WTC11 (cell line): ENCODE measurements at regions not wholly inside any gene's neighbourhood (a gene's known extent, or its start where the extent isn't known, plus 50 kb on each side); places are given as distances from the start of the nearest gene placed in this dataset.

ENCODE experiments used
- ATAC-seq: fragments of 200-7000 bp; cut with Tn5 transposase; 2 replicates; pipeline ENCODE4 v1.10.0; 2021; ENCODE audit warnings: mild to moderate bottlenecking, moderate library complexity
- CTCF ChIA-PET: fragments of 300-600 bp; sonication (Branson Sonifier 250); formaldehyde crosslinking; loops from one replicate; lab custom pipeline; 2021; ENCODE audit warnings: antibody characterized with exemption; lab: Charles Lee
- POLR2A ChIA-PET: fragments of 350-600 bp; sonication (Branson Sonifier 250); formaldehyde crosslinking; loops from one replicate; lab custom pipeline; 2021; ENCODE audit warnings: antibody characterized with exemption; lab: Charles Lee
- DNase-seq: peaks from one replicate; pipeline ENCODE4 v3.0.0; 2021; ENCODE audit warnings: low spot score
- H3K27ac Mint-ChIP-seq: 2 replicates; pipeline ENCODE4 v1.8.0; 2021; ENCODE audit warnings: mixed read lengths
- H3K27me3 Mint-ChIP-seq: 2 replicates; pipeline ENCODE4 v1.8.0; 2021; ENCODE audit warnings: low read depth, mild to moderate bottlenecking, moderate library complexity, mixed read lengths
- H3K36me3 Mint-ChIP-seq: 2 replicates; pipeline ENCODE4 v1.8.0; 2021; ENCODE audit warnings: mixed read lengths
- H3K4me1 Mint-ChIP-seq: 2 replicates; pipeline ENCODE4 v1.8.0; 2022; ENCODE audit warnings: mixed read lengths
- H3K4me3 Mint-ChIP-seq: 2 replicates; pipeline ENCODE4 v1.8.0; 2021; ENCODE audit warnings: mild to moderate bottlenecking, moderate library complexity, mixed read lengths
- H3K9me3 Mint-ChIP-seq: 2 replicates; pipeline ENCODE4 v1.8.0; 2021; ENCODE audit warnings: mixed read lengths
- EMX1 ChIP-seq: fragments of 250-450 bp; sonication (Bioruptor Pico); IDR thresholded peaks from 2 replicates; pipeline ENCODE4 v1.8.0; 2021; ENCODE audit warnings: mild to moderate bottlenecking
- ESRRA ChIP-seq: sonication (generic); formaldehyde crosslinking; IDR thresholded peaks from 2 replicates; pipeline ENCODE4 v1.8.1; 2022; ENCODE audit warnings: mild to moderate bottlenecking, missing genetic modification reagents, borderline replicate concordance
- ETV6 ChIP-seq: sonication (generic); formaldehyde crosslinking; IDR thresholded peaks from 2 replicates; pipeline ENCODE4 v1.8.1; 2022; ENCODE audit warnings: mild to moderate bottlenecking, missing genetic modification reagents
- FOXJ3 ChIP-seq: sonication (generic); formaldehyde crosslinking; IDR thresholded peaks from 2 replicates; pipeline ENCODE4 v1.9.0; 2021; ENCODE audit warnings: missing genetic modification reagents, mild to moderate bottlenecking, borderline replicate concordance
- FOXK1 ChIP-seq: sonication (generic); formaldehyde crosslinking; IDR thresholded peaks from 2 replicates; pipeline ENCODE4 v1.8.0; 2022; ENCODE audit warnings: mild to moderate bottlenecking, moderate library complexity, missing genetic modification reagents
- FOXP1 ChIP-seq: sonication (generic); formaldehyde crosslinking; IDR thresholded peaks from 2 replicates; pipeline ENCODE4 v1.8.0; 2022; ENCODE audit warnings: missing genetic modification reagents, mild to moderate bottlenecking, moderate library complexity, borderline replicate concordance
- HMGA2 ChIP-seq: fragments of 250-450 bp; sonication (Bioruptor Pico); IDR thresholded peaks from 2 replicates; pipeline ENCODE4 v1.4.0; 2021; ENCODE audit warnings: mild to moderate bottlenecking, moderate library complexity
- MXD4 ChIP-seq: fragments of 250-450 bp; sonication (Bioruptor Pico); IDR thresholded peaks from 2 replicates; pipeline ENCODE4 v1.8.0; 2021; ENCODE audit warnings: mild to moderate bottlenecking, moderate library complexity, borderline replicate concordance
- NR2C2 ChIP-seq: sonication (generic); formaldehyde crosslinking; IDR thresholded peaks from 2 replicates; pipeline ENCODE4 v1.8.0; 2022; ENCODE audit warnings: mild to moderate bottlenecking, missing genetic modification reagents
- RELA ChIP-seq: sonication (generic); formaldehyde crosslinking; IDR thresholded peaks from 2 replicates; pipeline ENCODE4 v1.8.1; 2022; ENCODE audit warnings: missing genetic modification reagents, mild to moderate bottlenecking, borderline replicate concordance
- RORB ChIP-seq: fragments of 250-450 bp; sonication (Bioruptor Pico); IDR thresholded peaks from 2 replicates; pipeline ENCODE4 v1.9.0; 2021; ENCODE audit warnings: mild to moderate bottlenecking
- TEAD1 ChIP-seq: sonication (generic); formaldehyde crosslinking; IDR thresholded peaks from 2 replicates; pipeline ENCODE4 v1.8.0; 2022; ENCODE audit warnings: mild to moderate bottlenecking, missing genetic modification reagents
- ZNF138 ChIP-seq: sonication (generic); formaldehyde crosslinking; conservative IDR thresholded peaks from 2 replicates; pipeline ENCODE4 v1.8.1; 2022; ENCODE audit warnings: mild to moderate bottlenecking, moderate library complexity, missing genetic modification reagents
- TF ChIP-seq, protein P1 (sequence below): fragments of 200-600 bp; IDR thresholded peaks from 2 replicates; pipeline ENCODE4 v1.8.0; 2022; ENCODE audit warnings: antibody characterized with exemption
- TF ChIP-seq, protein P2 (sequence below): sonication (generic); formaldehyde crosslinking; IDR thresholded peaks from 2 replicates; pipeline ENCODE4 v1.8.1; 2022; ENCODE audit warnings: mild to moderate bottlenecking, missing genetic modification reagents, moderate library complexity, borderline replicate concordance
- TF ChIP-seq, protein P3 (sequence below): sonication (generic); formaldehyde crosslinking; IDR thresholded peaks from 2 replicates; pipeline ENCODE4 v1.8.1; 2023; ENCODE audit warnings: mild to moderate bottlenecking, missing genetic modification reagents, moderate library complexity
- TF ChIP-seq, protein P4 (sequence below): sonication (generic); formaldehyde crosslinking; IDR thresholded peaks from 2 replicates; pipeline ENCODE4 v1.8.1; 2023; ENCODE audit warnings: mild to moderate bottlenecking, missing genetic modification reagents, borderline replicate concordance
- TF ChIP-seq, protein P5 (sequence below): fragments of 250-450 bp; sonication (Bioruptor Pico); conservative IDR thresholded peaks from 2 replicates; pipeline ENCODE4 v1.9.0; 2021; ENCODE audit warnings: mild to moderate bottlenecking
- TF ChIP-seq, protein P6 (sequence below): sonication (generic); formaldehyde crosslinking; IDR thresholded peaks from 2 replicates; pipeline ENCODE4 v1.8.0; 2023; ENCODE audit warnings: mild to moderate bottlenecking, missing genetic modification reagents
- TF ChIP-seq, protein P7 (sequence below): sonication (generic); formaldehyde crosslinking; IDR thresholded peaks from 2 replicates; pipeline ENCODE4 v1.8.0; 2022; ENCODE audit warnings: mild to moderate bottlenecking, missing genetic modification reagents

DNA sequence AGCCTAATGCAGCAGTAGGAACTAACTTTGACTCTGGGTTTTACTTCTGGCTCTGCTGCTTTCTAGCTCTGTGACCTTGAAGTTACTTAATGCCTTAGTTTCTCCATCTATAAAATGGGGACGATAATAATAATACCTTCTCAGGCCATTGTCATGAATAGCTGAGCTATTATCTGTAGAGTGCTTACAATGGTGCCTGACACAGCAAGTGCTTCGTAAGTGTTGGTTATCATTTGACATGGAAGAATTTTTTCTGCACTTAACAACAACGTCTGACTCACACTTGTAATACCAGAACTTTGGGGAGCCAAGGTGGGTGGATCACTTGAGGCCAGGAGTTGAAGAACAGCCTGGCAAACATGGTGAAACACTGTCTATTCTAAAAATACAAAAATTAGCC, 140.5 kb downstream of the ARL4A start:
- no peak overlapping the region for H3K4me3 Mint-ChIP-seq
- ChIA-PET POLR2A (no interaction called here), CTCF (interaction anchor here (0.8 kb wide), 1 partner anchor 144 kb away, joined by 3 read pairs; no protein-coding TSS in a partner anchor)
- no peak overlapping the region for H3K27ac Mint-ChIP-seq
- ATAC-seq (no peak), DNase-seq (no peak)
- no peaks in the 10 kb centered on the region for H3K27me3 Mint-ChIP-seq
- TF ChIP-seq NR2C2 (CRISPR knock-in tag) (no peak), EMX1 (CRISPR knock-in tag) (no peak), RELA (CRISPR knock-in tag) (no peak), RORB (CRISPR knock-in tag) (no peak)
- TF ChIP-seq, protein P1, sequence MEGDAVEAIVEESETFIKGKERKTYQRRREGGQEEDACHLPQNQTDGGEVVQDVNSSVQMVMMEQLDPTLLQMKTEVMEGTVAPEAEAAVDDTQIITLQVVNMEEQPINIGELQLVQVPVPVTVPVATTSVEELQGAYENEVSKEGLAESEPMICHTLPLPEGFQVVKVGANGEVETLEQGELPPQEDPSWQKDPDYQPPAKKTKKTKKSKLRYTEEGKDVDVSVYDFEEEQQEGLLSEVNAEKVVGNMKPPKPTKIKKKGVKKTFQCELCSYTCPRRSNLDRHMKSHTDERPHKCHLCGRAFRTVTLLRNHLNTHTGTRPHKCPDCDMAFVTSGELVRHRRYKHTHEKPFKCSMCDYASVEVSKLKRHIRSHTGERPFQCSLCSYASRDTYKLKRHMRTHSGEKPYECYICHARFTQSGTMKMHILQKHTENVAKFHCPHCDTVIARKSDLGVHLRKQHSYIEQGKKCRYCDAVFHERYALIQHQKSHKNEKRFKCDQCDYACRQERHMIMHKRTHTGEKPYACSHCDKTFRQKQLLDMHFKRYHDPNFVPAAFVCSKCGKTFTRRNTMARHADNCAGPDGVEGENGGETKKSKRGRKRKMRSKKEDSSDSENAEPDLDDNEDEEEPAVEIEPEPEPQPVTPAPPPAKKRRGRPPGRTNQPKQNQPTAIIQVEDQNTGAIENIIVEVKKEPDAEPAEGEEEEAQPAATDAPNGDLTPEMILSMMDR, result no peak
- peaks cover 14% of the 10 kb centered on the region for H3K36me3 Mint-ChIP-seq
- H3K4me1 Mint-ChIP-seq, result peaks cover 13% of the 10 kb centered on the region
- peaks cover 27% of the 10 kb centered on the region for H3K9me3 Mint-ChIP-seq

DNA sequence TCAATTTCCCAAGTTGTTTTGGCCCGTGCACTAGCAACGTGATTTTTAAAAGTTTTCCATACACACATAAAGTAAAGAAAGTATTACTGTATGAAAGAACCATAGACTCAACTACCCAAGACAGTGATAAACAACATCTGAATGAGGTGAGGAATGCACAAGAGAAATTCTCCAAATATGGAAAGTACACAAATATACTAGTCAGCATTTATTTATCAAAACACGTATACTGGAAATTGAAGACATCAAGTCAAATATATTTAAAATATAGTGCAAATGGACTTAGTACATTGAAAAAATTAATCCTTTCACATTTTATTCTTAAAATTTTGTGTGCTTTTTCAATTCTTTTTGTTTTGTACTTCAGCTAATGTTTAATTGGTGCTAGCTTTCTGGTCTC, 143.6 kb downstream of the ARL4A start:
- Mint-ChIP-seq H3K27me3 (no peaks in the 10 kb centered on the region), H3K27ac (no peak overlapping the region), H3K4me1 (peaks cover 11% of the 10 kb centered on the region), H3K36me3 (peaks cover 25% of the 10 kb centered on the region), H3K9me3 (peaks cover 32% of the 10 kb centered on the region), H3K4me3 (no peak overlapping the region)
- TF ChIP-seq, protein P2, sequence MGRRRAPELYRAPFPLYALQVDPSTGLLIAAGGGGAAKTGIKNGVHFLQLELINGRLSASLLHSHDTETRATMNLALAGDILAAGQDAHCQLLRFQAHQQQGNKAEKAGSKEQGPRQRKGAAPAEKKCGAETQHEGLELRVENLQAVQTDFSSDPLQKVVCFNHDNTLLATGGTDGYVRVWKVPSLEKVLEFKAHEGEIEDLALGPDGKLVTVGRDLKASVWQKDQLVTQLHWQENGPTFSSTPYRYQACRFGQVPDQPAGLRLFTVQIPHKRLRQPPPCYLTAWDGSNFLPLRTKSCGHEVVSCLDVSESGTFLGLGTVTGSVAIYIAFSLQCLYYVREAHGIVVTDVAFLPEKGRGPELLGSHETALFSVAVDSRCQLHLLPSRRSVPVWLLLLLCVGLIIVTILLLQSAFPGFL (CRISPR knock-in tag), result no peak
- TF ChIP-seq ZNF138 (no peak), MXD4 (CRISPR knock-in tag) (no peak), ESRRA (no peak), HMGA2 (CRISPR knock-in tag) (no peak)
- TF ChIP-seq, protein P3, sequence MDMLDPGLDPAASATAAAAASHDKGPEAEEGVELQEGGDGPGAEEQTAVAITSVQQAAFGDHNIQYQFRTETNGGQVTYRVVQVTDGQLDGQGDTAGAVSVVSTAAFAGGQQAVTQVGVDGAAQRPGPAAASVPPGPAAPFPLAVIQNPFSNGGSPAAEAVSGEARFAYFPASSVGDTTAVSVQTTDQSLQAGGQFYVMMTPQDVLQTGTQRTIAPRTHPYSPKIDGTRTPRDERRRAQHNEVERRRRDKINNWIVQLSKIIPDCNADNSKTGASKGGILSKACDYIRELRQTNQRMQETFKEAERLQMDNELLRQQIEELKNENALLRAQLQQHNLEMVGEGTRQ (CRISPR knock-in tag), result no peak
- DNase-seq (no peak), ATAC-seq (no peak)
- ChIA-PET POLR2A (no interaction called here), CTCF (no interaction called here)

DNA sequence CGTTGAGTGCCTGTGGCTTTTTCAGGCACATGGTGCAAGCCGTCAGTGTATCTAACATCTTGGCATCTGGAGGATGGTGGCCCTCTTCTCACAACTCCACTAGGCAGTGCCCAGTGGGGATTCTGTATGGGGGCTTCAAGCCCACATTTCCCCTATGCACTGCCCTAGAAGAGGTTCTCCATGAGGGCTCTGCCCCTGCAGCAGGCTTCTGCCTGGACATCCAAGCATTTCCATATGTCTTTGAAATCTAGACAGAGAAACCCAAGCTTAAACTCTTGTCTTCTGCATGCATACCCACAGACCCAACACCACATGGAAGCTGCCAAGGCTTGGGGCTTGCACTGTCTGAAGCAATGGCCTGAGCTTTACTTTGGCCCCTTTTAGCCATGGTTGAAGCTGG, 146.4 kb downstream of the ARL4A start:
- H3K27ac Mint-ChIP-seq, result no peak overlapping the region
- ChIA-PET CTCF (no interaction called here), POLR2A (no interaction called here)
- peaks cover 25% of the 10 kb centered on the region for H3K36me3 Mint-ChIP-seq
- DNase-seq, result no peak
- no peak overlapping the region for H3K4me3 Mint-ChIP-seq
- no peaks in the 10 kb centered on the region for H3K4me1 Mint-ChIP-seq
- H3K27me3 Mint-ChIP-seq, result no peaks in the 10 kb centered on the region
- H3K9me3 Mint-ChIP-seq, result peaks cover 32% of the 10 kb centered on the region
- ATAC-seq, result no peak
- TF ChIP-seq, protein P4, sequence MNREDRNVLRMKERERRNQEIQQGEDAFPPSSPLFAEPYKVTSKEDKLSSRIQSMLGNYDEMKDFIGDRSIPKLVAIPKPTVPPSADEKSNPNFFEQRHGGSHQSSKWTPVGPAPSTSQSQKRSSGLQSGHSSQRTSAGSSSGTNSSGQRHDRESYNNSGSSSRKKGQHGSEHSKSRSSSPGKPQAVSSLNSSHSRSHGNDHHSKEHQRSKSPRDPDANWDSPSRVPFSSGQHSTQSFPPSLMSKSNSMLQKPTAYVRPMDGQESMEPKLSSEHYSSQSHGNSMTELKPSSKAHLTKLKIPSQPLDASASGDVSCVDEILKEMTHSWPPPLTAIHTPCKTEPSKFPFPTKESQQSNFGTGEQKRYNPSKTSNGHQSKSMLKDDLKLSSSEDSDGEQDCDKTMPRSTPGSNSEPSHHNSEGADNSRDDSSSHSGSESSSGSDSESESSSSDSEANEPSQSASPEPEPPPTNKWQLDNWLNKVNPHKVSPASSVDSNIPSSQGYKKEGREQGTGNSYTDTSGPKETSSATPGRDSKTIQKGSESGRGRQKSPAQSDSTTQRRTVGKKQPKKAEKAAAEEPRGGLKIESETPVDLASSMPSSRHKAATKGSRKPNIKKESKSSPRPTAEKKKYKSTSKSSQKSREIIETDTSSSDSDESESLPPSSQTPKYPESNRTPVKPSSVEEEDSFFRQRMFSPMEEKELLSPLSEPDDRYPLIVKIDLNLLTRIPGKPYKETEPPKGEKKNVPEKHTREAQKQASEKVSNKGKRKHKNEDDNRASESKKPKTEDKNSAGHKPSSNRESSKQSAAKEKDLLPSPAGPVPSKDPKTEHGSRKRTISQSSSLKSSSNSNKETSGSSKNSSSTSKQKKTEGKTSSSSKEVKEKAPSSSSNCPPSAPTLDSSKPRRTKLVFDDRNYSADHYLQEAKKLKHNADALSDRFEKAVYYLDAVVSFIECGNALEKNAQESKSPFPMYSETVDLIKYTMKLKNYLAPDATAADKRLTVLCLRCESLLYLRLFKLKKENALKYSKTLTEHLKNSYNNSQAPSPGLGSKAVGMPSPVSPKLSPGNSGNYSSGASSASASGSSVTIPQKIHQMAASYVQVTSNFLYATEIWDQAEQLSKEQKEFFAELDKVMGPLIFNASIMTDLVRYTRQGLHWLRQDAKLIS, result no peak
- no peak for TF ChIP-seq FOXJ3
- TF ChIP-seq ETV6, result no peak
- TF ChIP-seq TEAD1 (CRISPR knock-in tag), result no peak
- TF ChIP-seq, protein P5, sequence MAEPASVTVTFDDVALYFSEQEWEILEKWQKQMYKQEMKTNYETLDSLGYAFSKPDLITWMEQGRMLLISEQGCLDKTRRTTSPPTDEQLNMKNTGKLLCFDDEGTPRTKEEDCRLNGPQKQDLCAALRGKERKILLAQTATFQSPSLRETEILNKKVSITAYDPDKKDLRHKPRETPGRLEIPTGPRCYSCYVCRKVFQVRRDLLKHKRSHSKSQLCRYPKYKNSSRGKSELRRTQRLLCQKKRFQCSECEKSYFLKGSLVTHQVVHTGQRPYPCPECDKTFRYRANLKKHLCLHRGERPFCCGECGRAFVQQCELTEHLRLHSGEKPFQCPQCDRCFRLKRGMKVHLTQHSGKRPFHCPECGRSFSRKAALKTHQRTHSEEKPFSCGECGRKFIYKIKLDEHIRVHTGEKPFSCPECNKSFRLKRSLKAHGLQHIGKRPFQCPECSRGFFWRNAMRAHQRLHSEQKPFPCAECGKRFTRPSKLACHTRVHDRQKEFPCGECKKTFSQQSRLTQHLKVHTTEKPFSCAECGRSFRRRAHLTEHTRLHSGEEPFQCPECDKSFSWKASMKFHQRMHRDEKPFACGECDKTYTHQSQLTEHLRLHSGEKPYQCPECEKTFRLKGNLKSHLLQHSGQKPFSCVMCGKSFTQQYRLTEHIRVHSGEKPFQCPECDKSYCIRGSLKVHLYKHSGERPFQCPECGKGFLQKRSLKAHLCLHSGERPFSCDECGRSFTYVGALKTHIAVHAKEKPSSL (CRISPR knock-in tag), result no peak
- no peak for TF ChIP-seq NR2C2 (CRISPR knock-in tag)
- TF ChIP-seq, protein P6, sequence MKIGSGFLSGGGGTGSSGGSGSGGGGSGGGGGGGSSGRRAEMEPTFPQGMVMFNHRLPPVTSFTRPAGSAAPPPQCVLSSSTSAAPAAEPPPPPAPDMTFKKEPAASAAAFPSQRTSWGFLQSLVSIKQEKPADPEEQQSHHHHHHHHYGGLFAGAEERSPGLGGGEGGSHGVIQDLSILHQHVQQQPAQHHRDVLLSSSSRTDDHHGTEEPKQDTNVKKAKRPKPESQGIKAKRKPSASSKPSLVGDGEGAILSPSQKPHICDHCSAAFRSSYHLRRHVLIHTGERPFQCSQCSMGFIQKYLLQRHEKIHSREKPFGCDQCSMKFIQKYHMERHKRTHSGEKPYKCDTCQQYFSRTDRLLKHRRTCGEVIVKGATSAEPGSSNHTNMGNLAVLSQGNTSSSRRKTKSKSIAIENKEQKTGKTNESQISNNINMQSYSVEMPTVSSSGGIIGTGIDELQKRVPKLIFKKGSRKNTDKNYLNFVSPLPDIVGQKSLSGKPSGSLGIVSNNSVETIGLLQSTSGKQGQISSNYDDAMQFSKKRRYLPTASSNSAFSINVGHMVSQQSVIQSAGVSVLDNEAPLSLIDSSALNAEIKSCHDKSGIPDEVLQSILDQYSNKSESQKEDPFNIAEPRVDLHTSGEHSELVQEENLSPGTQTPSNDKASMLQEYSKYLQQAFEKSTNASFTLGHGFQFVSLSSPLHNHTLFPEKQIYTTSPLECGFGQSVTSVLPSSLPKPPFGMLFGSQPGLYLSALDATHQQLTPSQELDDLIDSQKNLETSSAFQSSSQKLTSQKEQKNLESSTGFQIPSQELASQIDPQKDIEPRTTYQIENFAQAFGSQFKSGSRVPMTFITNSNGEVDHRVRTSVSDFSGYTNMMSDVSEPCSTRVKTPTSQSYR (CRISPR knock-in tag), result no peak
- TF ChIP-seq FOXP1, result no peak
- TF ChIP-seq, protein P7, sequence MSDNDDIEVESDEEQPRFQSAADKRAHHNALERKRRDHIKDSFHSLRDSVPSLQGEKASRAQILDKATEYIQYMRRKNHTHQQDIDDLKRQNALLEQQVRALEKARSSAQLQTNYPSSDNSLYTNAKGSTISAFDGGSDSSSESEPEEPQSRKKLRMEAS, result no peak
- TF ChIP-seq FOXK1 (CRISPR knock-in tag), result no peak
